WTC11 (cell line): ENCODE measurements at regions not wholly inside any gene's neighbourhood (a gene's known extent, or its start where the extent isn't known, plus 50 kb on each side); places are given as distances from the start of the nearest gene placed in this dataset.

Experiments
- ATAC-seq: fragments of 200-7000 bp; cut with Tn5 transposase; 2 replicates; pipeline ENCODE4 v1.10.0; 2021; ENCODE audit warnings: mild to moderate bottlenecking, moderate library complexity
- CTCF ChIA-PET: fragments of 300-600 bp; sonication (Branson Sonifier 250); formaldehyde crosslinking; loops from one replicate; lab custom pipeline; 2021; ENCODE audit warnings: antibody characterized with exemption; lab: Charles Lee
- POLR2A ChIA-PET: fragments of 350-600 bp; sonication (Branson Sonifier 250); formaldehyde crosslinking; loops from one replicate; lab custom pipeline; 2021; ENCODE audit warnings: antibody characterized with exemption; lab: Charles Lee
- DNase-seq: peaks from one replicate; pipeline ENCODE4 v3.0.0; 2021; ENCODE audit warnings: low spot score
- H3K27ac Mint-ChIP-seq: 2 replicates; pipeline ENCODE4 v1.8.0; 2021; ENCODE audit warnings: mixed read lengths
- H3K27me3 Mint-ChIP-seq: 2 replicates; pipeline ENCODE4 v1.8.0; 2021; ENCODE audit warnings: low read depth, mild to moderate bottlenecking, moderate library complexity, mixed read lengths
- H3K36me3 Mint-ChIP-seq: 2 replicates; pipeline ENCODE4 v1.8.0; 2021; ENCODE audit warnings: mixed read lengths
- H3K4me1 Mint-ChIP-seq: 2 replicates; pipeline ENCODE4 v1.8.0; 2022; ENCODE audit warnings: mixed read lengths
- H3K4me3 Mint-ChIP-seq: 2 replicates; pipeline ENCODE4 v1.8.0; 2021; ENCODE audit warnings: mild to moderate bottlenecking, moderate library complexity, mixed read lengths
- H3K9me3 Mint-ChIP-seq: 2 replicates; pipeline ENCODE4 v1.8.0; 2021; ENCODE audit warnings: mixed read lengths
- ETV6 ChIP-seq: sonication (generic); formaldehyde crosslinking; IDR thresholded peaks from 2 replicates; pipeline ENCODE4 v1.8.1; 2022; ENCODE audit warnings: mild to moderate bottlenecking, missing genetic modification reagents
- FOXJ3 ChIP-seq: sonication (generic); formaldehyde crosslinking; IDR thresholded peaks from 2 replicates; pipeline ENCODE4 v1.9.0; 2021; ENCODE audit warnings: missing genetic modification reagents, mild to moderate bottlenecking, borderline replicate concordance
- MXD4 ChIP-seq: fragments of 250-450 bp; sonication (Bioruptor Pico); IDR thresholded peaks from 2 replicates; pipeline ENCODE4 v1.8.0; 2021; ENCODE audit warnings: mild to moderate bottlenecking, moderate library complexity, borderline replicate concordance
- NR1H2 ChIP-seq: sonication (generic); formaldehyde crosslinking; IDR thresholded peaks from 2 replicates; pipeline ENCODE4 v1.9.0; 2021; ENCODE audit warnings: mild to moderate bottlenecking, moderate library complexity, missing genetic modification reagents
- NR3C1 ChIP-seq: sonication (generic); formaldehyde crosslinking; conservative IDR thresholded peaks from 2 replicates; pipeline ENCODE4 v1.8.1; 2023; ENCODE audit warnings: low read depth, mild to moderate bottlenecking, missing genetic modification reagents
- ZNF396 ChIP-seq: fragments of 250-450 bp; sonication (Bioruptor Pico); IDR thresholded peaks from 2 replicates; pipeline ENCODE4 v1.8.0; 2021; ENCODE audit warnings: mild to moderate bottlenecking, moderate library complexity, borderline replicate concordance
- TF ChIP-seq, protein P1 (sequence below): sonication (generic); formaldehyde crosslinking; IDR thresholded peaks from 2 replicates; pipeline ENCODE4 v1.8.0; 2022; ENCODE audit warnings: mild to moderate bottlenecking, missing genetic modification reagents
- TF ChIP-seq, protein P2 (sequence below): sonication (generic); formaldehyde crosslinking; conservative IDR thresholded peaks from 2 replicates; pipeline ENCODE4 v1.8.1; 2023; ENCODE audit warnings: mild to moderate bottlenecking, low read depth, missing genetic modification reagents, moderate library complexity
- TF ChIP-seq, protein P3 (sequence below): sonication (generic); formaldehyde crosslinking; IDR thresholded peaks from 2 replicates; pipeline ENCODE4 v1.8.0; 2023; ENCODE audit warnings: missing genetic modification reagents
- TF ChIP-seq, protein P4 (sequence below): sonication (generic); formaldehyde crosslinking; IDR thresholded peaks from 2 replicates; pipeline ENCODE4 v1.8.1; 2022; ENCODE audit warnings: missing genetic modification reagents, borderline replicate concordance
- TF ChIP-seq, protein P5 (sequence below): sonication (generic); formaldehyde crosslinking; IDR thresholded peaks from 2 replicates; pipeline ENCODE4 v1.8.0; 2023; ENCODE audit warnings: mild to moderate bottlenecking, missing genetic modification reagents
- TF ChIP-seq, protein P6 (sequence below): fragments of 250-450 bp; sonication (Bioruptor Pico); IDR thresholded peaks from 2 replicates; pipeline ENCODE4 v2.1.2; 2022; ENCODE audit warnings: mild to moderate bottlenecking, moderate library complexity
- TF ChIP-seq, protein P7 (sequence below): fragments of 250-450 bp; sonication (Bioruptor Pico); IDR thresholded peaks from 2 replicates; pipeline ENCODE4 v1.9.0; 2021; ENCODE audit warnings: mild to moderate bottlenecking

DNA sequence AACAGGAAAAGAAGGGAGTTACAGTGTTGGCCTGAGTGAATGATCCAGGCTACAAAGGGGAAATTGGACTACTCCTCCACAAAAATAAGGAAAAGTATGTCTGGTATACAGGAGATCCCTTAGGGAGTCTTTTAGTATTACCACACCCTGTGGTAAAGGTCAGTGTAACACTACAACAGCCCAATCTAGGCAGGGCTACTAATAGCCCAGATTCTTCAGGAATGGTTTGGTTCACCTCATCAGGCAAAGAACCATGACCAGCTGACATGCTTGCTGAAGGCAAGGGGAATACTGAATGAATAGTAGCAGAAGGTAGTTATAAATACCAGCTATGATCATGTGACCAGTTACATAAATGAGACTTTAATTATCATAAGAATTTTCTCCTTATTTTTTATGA, 372.6 kb upstream of the ATP11B start (continued):
- TF ChIP-seq, protein P1, sequence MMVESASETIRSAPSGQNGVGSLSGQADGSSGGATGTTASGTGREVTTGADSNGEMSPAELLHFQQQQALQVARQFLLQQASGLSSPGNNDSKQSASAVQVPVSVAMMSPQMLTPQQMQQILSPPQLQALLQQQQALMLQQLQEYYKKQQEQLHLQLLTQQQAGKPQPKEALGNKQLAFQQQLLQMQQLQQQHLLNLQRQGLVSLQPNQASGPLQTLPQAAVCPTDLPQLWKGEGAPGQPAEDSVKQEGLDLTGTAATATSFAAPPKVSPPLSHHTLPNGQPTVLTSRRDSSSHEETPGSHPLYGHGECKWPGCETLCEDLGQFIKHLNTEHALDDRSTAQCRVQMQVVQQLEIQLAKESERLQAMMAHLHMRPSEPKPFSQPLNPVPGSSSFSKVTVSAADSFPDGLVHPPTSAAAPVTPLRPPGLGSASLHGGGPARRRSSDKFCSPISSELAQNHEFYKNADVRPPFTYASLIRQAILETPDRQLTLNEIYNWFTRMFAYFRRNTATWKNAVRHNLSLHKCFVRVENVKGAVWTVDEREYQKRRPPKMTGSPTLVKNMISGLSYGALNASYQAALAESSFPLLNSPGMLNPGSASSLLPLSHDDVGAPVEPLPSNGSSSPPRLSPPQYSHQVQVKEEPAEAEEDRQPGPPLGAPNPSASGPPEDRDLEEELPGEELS (CRISPR knock-in tag), result no peak
- TF ChIP-seq, protein P2, sequence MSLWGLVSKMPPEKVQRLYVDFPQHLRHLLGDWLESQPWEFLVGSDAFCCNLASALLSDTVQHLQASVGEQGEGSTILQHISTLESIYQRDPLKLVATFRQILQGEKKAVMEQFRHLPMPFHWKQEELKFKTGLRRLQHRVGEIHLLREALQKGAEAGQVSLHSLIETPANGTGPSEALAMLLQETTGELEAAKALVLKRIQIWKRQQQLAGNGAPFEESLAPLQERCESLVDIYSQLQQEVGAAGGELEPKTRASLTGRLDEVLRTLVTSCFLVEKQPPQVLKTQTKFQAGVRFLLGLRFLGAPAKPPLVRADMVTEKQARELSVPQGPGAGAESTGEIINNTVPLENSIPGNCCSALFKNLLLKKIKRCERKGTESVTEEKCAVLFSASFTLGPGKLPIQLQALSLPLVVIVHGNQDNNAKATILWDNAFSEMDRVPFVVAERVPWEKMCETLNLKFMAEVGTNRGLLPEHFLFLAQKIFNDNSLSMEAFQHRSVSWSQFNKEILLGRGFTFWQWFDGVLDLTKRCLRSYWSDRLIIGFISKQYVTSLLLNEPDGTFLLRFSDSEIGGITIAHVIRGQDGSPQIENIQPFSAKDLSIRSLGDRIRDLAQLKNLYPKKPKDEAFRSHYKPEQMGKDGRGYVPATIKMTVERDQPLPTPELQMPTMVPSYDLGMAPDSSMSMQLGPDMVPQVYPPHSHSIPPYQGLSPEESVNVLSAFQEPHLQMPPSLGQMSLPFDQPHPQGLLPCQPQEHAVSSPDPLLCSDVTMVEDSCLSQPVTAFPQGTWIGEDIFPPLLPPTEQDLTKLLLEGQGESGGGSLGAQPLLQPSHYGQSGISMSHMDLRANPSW (CRISPR knock-in tag), result no peak
- TF ChIP-seq NR3C1 (CRISPR knock-in tag) (no peak), NR1H2 (CRISPR knock-in tag) (no peak)

DNA sequence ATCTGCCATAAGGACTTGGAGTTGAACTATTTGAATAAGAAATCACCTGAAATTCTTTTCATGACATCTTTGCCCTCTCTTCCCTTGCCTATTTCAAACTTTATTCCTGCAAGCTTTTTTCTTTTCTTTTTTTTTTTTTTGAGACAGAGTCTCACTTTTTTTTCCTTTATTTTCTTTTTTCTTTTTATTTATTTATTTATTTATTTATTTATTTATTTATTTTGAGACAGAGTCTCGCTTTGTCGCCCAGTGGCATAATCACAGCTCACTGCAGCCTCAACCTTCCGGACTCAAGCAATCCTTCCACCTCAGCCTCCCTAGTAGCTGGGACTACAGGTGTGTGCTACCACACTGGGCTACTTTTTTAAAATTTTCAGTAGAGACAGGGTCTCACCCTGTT, 369.3 kb upstream of the ATP11B start:
- no peak overlapping the region for H3K27ac Mint-ChIP-seq
- H3K27me3 Mint-ChIP-seq, result peaks cover 8% of the 10 kb centered on the region; the same call in 1 of the 2 replicates
- ChIA-PET POLR2A (no interaction called here), CTCF (no interaction called here)
- no peak overlapping the region for H3K4me3 Mint-ChIP-seq
- H3K9me3 Mint-ChIP-seq, result no peaks in the 10 kb centered on the region
- H3K36me3 Mint-ChIP-seq, result peaks cover 3% of the 10 kb centered on the region
- ATAC-seq (no peak), DNase-seq (no peak)
- TF ChIP-seq, protein P3, sequence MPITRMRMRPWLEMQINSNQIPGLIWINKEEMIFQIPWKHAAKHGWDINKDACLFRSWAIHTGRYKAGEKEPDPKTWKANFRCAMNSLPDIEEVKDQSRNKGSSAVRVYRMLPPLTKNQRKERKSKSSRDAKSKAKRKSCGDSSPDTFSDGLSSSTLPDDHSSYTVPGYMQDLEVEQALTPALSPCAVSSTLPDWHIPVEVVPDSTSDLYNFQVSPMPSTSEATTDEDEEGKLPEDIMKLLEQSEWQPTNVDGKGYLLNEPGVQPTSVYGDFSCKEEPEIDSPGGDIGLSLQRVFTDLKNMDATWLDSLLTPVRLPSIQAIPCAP (CRISPR knock-in tag), result no peak
- TF ChIP-seq, protein P4, sequence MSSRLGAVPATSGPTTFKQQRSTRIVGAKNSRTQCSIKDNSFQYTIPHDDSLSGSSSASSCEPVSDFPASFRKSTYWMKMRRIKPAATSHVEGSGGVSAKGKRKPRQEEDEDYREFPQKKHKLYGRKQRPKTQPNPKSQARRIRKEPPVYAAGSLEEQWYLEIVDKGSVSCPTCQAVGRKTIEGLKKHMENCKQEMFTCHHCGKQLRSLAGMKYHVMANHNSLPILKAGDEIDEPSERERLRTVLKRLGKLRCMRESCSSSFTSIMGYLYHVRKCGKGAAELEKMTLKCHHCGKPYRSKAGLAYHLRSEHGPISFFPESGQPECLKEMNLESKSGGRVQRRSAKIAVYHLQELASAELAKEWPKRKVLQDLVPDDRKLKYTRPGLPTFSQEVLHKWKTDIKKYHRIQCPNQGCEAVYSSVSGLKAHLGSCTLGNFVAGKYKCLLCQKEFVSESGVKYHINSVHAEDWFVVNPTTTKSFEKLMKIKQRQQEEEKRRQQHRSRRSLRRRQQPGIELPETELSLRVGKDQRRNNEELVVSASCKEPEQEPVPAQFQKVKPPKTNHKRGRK, result no peak
- TF ChIP-seq FOXJ3 (CRISPR knock-in tag) (no peak), ZNF396 (CRISPR knock-in tag) (no peak), ETV6 (CRISPR knock-in tag) (no peak), MXD4 (CRISPR knock-in tag) (no peak)
- TF ChIP-seq, protein P5, sequence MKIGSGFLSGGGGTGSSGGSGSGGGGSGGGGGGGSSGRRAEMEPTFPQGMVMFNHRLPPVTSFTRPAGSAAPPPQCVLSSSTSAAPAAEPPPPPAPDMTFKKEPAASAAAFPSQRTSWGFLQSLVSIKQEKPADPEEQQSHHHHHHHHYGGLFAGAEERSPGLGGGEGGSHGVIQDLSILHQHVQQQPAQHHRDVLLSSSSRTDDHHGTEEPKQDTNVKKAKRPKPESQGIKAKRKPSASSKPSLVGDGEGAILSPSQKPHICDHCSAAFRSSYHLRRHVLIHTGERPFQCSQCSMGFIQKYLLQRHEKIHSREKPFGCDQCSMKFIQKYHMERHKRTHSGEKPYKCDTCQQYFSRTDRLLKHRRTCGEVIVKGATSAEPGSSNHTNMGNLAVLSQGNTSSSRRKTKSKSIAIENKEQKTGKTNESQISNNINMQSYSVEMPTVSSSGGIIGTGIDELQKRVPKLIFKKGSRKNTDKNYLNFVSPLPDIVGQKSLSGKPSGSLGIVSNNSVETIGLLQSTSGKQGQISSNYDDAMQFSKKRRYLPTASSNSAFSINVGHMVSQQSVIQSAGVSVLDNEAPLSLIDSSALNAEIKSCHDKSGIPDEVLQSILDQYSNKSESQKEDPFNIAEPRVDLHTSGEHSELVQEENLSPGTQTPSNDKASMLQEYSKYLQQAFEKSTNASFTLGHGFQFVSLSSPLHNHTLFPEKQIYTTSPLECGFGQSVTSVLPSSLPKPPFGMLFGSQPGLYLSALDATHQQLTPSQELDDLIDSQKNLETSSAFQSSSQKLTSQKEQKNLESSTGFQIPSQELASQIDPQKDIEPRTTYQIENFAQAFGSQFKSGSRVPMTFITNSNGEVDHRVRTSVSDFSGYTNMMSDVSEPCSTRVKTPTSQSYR (CRISPR knock-in tag), result no peak
- TF ChIP-seq, protein P6, sequence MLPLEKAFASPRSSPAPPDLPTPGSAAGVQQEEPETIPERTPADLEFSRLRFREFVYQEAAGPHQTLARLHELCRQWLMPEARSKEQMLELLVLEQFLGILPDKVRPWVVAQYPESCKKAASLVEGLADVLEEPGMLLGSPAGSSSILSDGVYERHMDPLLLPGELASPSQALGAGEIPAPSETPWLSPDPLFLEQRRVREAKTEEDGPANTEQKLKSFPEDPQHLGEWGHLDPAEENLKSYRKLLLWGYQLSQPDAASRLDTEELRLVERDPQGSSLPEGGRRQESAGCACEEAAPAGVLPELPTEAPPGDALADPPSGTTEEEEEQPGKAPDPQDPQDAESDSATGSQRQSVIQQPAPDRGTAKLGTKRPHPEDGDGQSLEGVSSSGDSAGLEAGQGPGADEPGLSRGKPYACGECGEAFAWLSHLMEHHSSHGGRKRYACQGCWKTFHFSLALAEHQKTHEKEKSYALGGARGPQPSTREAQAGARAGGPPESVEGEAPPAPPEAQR (CRISPR knock-in tag), result no peak
- TF ChIP-seq, protein P7, sequence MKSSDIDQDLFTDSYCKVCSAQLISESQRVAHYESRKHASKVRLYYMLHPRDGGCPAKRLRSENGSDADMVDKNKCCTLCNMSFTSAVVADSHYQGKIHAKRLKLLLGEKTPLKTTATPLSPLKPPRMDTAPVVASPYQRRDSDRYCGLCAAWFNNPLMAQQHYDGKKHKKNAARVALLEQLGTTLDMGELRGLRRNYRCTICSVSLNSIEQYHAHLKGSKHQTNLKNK, result no peak
- TF ChIP-seq, all 79 proteins: peak for 0
- peaks cover 9% of the 10 kb centered on the region for H3K4me1 Mint-ChIP-seq
